ENCODE measurements at regions not wholly inside any gene's neighbourhood (a gene's known extent, or its start where the extent isn't known, plus 50 kb on each side); places are given as distances from the start of the nearest gene placed in this dataset.
"Not testable (repeated sequence)": the region's sequence is repeated elsewhere in the genome, so short reads cannot be mapped to it uniquely, and the experiment has no call there.

GRCh38 chr9:41273549-41274267 is 84.6 kb upstream of the ZNG1F start:
- peak overlapping the region; percentile 24 for H3K4me3 ChIP-seq (ENCODE audit: low read length)
- not testable (repeated sequence) for H3K36me3 ChIP-seq (ENCODE audit: control insufficient read depth, insufficient read depth, low read length); H3K27me3 ChIP-seq (ENCODE audit: control insufficient read depth, insufficient read depth, low read length); H3K9me3 ChIP-seq (replicated peaks; ENCODE audit: control insufficient read depth, low read depth, low read length); H3K4me1 ChIP-seq (ENCODE audit: control insufficient read depth, insufficient read depth, low read length); H3K27ac ChIP-seq (ENCODE audit: low read length)
- WGBS (ENCODE audit: insufficient coverage), result 4% methylated on average over 25 of the region's 59 CpGs
- peak; percentile 69 for DNase-seq

- not testable (repeated sequence) for H3K27ac ChIP-seq (ENCODE audit: low read length); H3K4me1 ChIP-seq (ENCODE audit: control insufficient read depth, insufficient read depth, low read length)
Observed at GRCh38 chr9:41272879-41273548, 83.9 kb upstream of the ZNG1F start.

GRCh38 chr9:41270992-41271391 is 81.9 kb upstream of the ZNG1F start:
- no CpG with 5 or more reads among the region's 1 CpG for WGBS (ENCODE audit: insufficient coverage)

More at GRCh38 chr9:41272879-41273548, 83.9 kb upstream of the ZNG1F start:
- H3K36me3 ChIP-seq (ENCODE audit: control insufficient read depth, insufficient read depth, low read length); DNase-seq; H3K9me3 ChIP-seq (replicated peaks; ENCODE audit: control insufficient read depth, low read depth, low read length); H3K4me3 ChIP-seq (ENCODE audit: low read length); H3K27me3 ChIP-seq (ENCODE audit: control insufficient read depth, insufficient read depth, low read length): not testable (repeated sequence)
- WGBS (ENCODE audit: insufficient coverage), result 23% methylated on average over 7 of the region's 49 CpGs

GRCh38 chr9:41269471-41269870 is 80.4 kb upstream of the ZNG1F start:
- no CpG with 5 or more reads among the region's 14 CpGs for WGBS (ENCODE audit: insufficient coverage)
- H3K4me3 ChIP-seq (ENCODE audit: low read length); H3K9me3 ChIP-seq (replicated peaks; ENCODE audit: control insufficient read depth, low read depth, low read length); H3K27ac ChIP-seq (ENCODE audit: low read length); H3K4me1 ChIP-seq (ENCODE audit: control insufficient read depth, insufficient read depth, low read length); H3K36me3 ChIP-seq (ENCODE audit: control insufficient read depth, insufficient read depth, low read length): not testable (repeated sequence)
- H3K27me3 ChIP-seq (ENCODE audit: control insufficient read depth, insufficient read depth, low read length), result peaks cover 17% of the 10 kb centered on the region
- DNase-seq, result peak; percentile 22

More at GRCh38 chr9:41270992-41271391, 81.9 kb upstream of the ZNG1F start:
- H3K9me3 ChIP-seq (replicated peaks; ENCODE audit: control insufficient read depth, low read depth, low read length); DNase-seq; H3K27ac ChIP-seq (ENCODE audit: low read length); H3K36me3 ChIP-seq (ENCODE audit: control insufficient read depth, insufficient read depth, low read length); H3K4me1 ChIP-seq (ENCODE audit: control insufficient read depth, insufficient read depth, low read length); H3K4me3 ChIP-seq (ENCODE audit: low read length): not testable (repeated sequence)
- peaks cover 16% of the 10 kb centered on the region for H3K27me3 ChIP-seq (ENCODE audit: control insufficient read depth, insufficient read depth, low read length)

GRCh38 chr9:41269054-41269453 is 79.9 kb upstream of the ZNG1F start:
- 30% methylated on average over 2 of the region's 18 CpGs for whole genome bisulfite sequencing (ENCODE audit: insufficient coverage)
- not testable (repeated sequence) for H3K27ac ChIP-seq (ENCODE audit: low read length)
- DNase-seq, result peak; percentile 11

GRCh38 chr9:41266602-41267001 is 77.5 kb upstream of the ZNG1F start:
- no CpG with 5 or more reads among the region's 25 CpGs for WGBS (ENCODE audit: insufficient coverage)
- H3K4me1 ChIP-seq (ENCODE audit: control insufficient read depth, insufficient read depth, low read length); H3K9me3 ChIP-seq (replicated peaks; ENCODE audit: control insufficient read depth, low read depth, low read length); H3K27ac ChIP-seq (ENCODE audit: low read length); DNase-seq; H3K4me3 ChIP-seq (ENCODE audit: low read length); H3K36me3 ChIP-seq (ENCODE audit: control insufficient read depth, insufficient read depth, low read length): not testable (repeated sequence)
- H3K27me3 ChIP-seq (ENCODE audit: control insufficient read depth, insufficient read depth, low read length), result peaks cover 15% of the 10 kb centered on the region

More at GRCh38 chr9:41269054-41269453, 79.9 kb upstream of the ZNG1F start:
- not testable (repeated sequence) for H3K9me3 ChIP-seq (replicated peaks; ENCODE audit: control insufficient read depth, low read depth, low read length); H3K4me1 ChIP-seq (ENCODE audit: control insufficient read depth, insufficient read depth, low read length); H3K36me3 ChIP-seq (ENCODE audit: control insufficient read depth, insufficient read depth, low read length); H3K4me3 ChIP-seq (ENCODE audit: low read length)
- peaks cover 17% of the 10 kb centered on the region for H3K27me3 ChIP-seq (ENCODE audit: control insufficient read depth, insufficient read depth, low read length)

GRCh38 chr9:41266000-41266399 is 76.9 kb upstream of the ZNG1F start:
- no CpG with 5 or more reads among the region's 15 CpGs for WGBS (ENCODE audit: insufficient coverage)

GRCh38 chr9:41251973-41252372 is 62.9 kb upstream of the ZNG1F start:
- not testable (repeated sequence) for DNase-seq; H3K4me3 ChIP-seq (ENCODE audit: low read length); H3K36me3 ChIP-seq (ENCODE audit: control insufficient read depth, insufficient read depth, low read length); H3K4me1 ChIP-seq (ENCODE audit: control insufficient read depth, insufficient read depth, low read length); H3K9me3 ChIP-seq (replicated peaks; ENCODE audit: control insufficient read depth, low read depth, low read length); H3K27me3 ChIP-seq (ENCODE audit: control insufficient read depth, insufficient read depth, low read length); H3K27ac ChIP-seq (ENCODE audit: low read length)

More at GRCh38 chr9:41266000-41266399, 76.9 kb upstream of the ZNG1F start:
- H3K27ac ChIP-seq (ENCODE audit: low read length); DNase-seq; H3K4me3 ChIP-seq (ENCODE audit: low read length); H3K4me1 ChIP-seq (ENCODE audit: control insufficient read depth, insufficient read depth, low read length); H3K36me3 ChIP-seq (ENCODE audit: control insufficient read depth, insufficient read depth, low read length); H3K9me3 ChIP-seq (replicated peaks; ENCODE audit: control insufficient read depth, low read depth, low read length): not testable (repeated sequence)
- H3K27me3 ChIP-seq (ENCODE audit: control insufficient read depth, insufficient read depth, low read length), result peaks cover 15% of the 10 kb centered on the region

- WGBS (ENCODE audit: insufficient coverage), result no CpG with 5 or more reads among the region's 3 CpGs
- DNase-seq; H3K9me3 ChIP-seq (replicated peaks; ENCODE audit: control insufficient read depth, low read depth, low read length); H3K4me3 ChIP-seq (ENCODE audit: low read length); H3K27me3 ChIP-seq (ENCODE audit: control insufficient read depth, insufficient read depth, low read length); H3K36me3 ChIP-seq (ENCODE audit: control insufficient read depth, insufficient read depth, low read length); H3K27ac ChIP-seq (ENCODE audit: low read length); H3K4me1 ChIP-seq (ENCODE audit: control insufficient read depth, insufficient read depth, low read length): not testable (repeated sequence)
Observed at GRCh38 chr9:41251101-41251500, 62.0 kb upstream of the ZNG1F start.

GRCh38 chr9:41246702-41247101 is 57.6 kb upstream of the ZNG1F start:
- WGBS (ENCODE audit: insufficient coverage), result 83% methylated on average over 1 of the region's 4 CpGs

More at GRCh38 chr9:41246702-41247101, 57.6 kb upstream of the ZNG1F start:
- not testable (repeated sequence) for H3K27me3 ChIP-seq (ENCODE audit: control insufficient read depth, insufficient read depth, low read length); H3K9me3 ChIP-seq (replicated peaks; ENCODE audit: control insufficient read depth, low read depth, low read length); H3K4me3 ChIP-seq (ENCODE audit: low read length); H3K36me3 ChIP-seq (ENCODE audit: control insufficient read depth, insufficient read depth, low read length); H3K4me1 ChIP-seq (ENCODE audit: control insufficient read depth, insufficient read depth, low read length); DNase-seq; H3K27ac ChIP-seq (ENCODE audit: low read length)

Data from muscle of leg (tissue), 3 donors.